Liver (tissue), 8 donors: ENCODE measurements at regions not wholly inside any gene's neighbourhood (a gene's known extent, or its start where the extent isn't known, plus 50 kb on each side); places are given as distances from the start of the nearest gene placed in this dataset.

Experiments used
- DNase-seq: peaks from one replicate; pipeline ENCODE4 v3.0.0-alpha.2; 2017; ENCODE audit warnings: low spot score
- H3K27ac ChIP-seq, 2 donors: one replicate each; pipeline ENCODE4 v1.7.0; 2013; ENCODE audit warnings: inconsistent platforms in 2 of 2, low read length in 2 of 2, control low read depth in 1 of 2, low read depth in 1 of 2, mild to moderate bottlenecking in 1 of 2
- H3K27me3 ChIP-seq, 4 donors: one replicate each; pipeline versions ENCODE4 v1.6.1 to v1.7.0; 2013; ENCODE audit warnings: low read length in 3 of 4, inconsistent platforms in 1 of 4, mild to moderate bottlenecking in 1 of 4, moderate library complexity in 1 of 4; ENCODE audit not compliant: control insufficient read depth in 4 of 4, insufficient read depth in 4 of 4
- H3K36me3 ChIP-seq, 4 donors: one replicate each; pipeline versions ENCODE4 v1.6.1 to v1.7.0; 2013; ENCODE audit warnings: low read length in 3 of 4, mild to moderate bottlenecking in 3 of 4, low read depth in 1 of 4, moderate library complexity in 1 of 4; ENCODE audit not compliant: control insufficient read depth in 4 of 4, insufficient read depth in 3 of 4
- H3K4me1 ChIP-seq, 4 donors: one replicate each; pipeline versions ENCODE4 v1.6.1 to v1.7.0; 2013; ENCODE audit warnings: low read length in 3 of 4, mild to moderate bottlenecking in 3 of 4, moderate library complexity in 1 of 4; ENCODE audit not compliant: control insufficient read depth in 4 of 4, insufficient read depth in 4 of 4
- H3K4me3 ChIP-seq, 3 donors: one replicate each; pipeline versions ENCODE4 v1.6.1 to v1.7.0; 2013; ENCODE audit warnings: low read length in 3 of 3, control low read depth in 1 of 3, low read depth in 1 of 3, mild to moderate bottlenecking in 1 of 3
- H3K9ac ChIP-seq, 2 donors: one replicate each; pipeline ENCODE4 v1.7.0; 2013; ENCODE audit warnings: low read length in 2 of 2, mild to moderate bottlenecking in 2 of 2, moderate library complexity in 2 of 2, control low read depth in 1 of 2, low read depth in 1 of 2
- H3K9me3 ChIP-seq, 4 donors: one replicate each; pipeline versions ENCODE4 v1.6.1 to v1.7.0; 2013; ENCODE audit warnings: low read length in 3 of 4; ENCODE audit not compliant: control insufficient read depth in 4 of 4
- ATF3 ChIP-seq: IDR thresholded peaks from 2 replicates; pipeline ENCODE4 v1.6.1; 2016; ENCODE audit warnings: antibody characterized with exemption
- CTCF ChIP-seq: fragments of 150-350 bp; IDR thresholded peaks from 2 replicates; pipeline ENCODE4 v1.5.1; 2017; ENCODE audit warnings: improper control_type of control experiment, low read depth, low read length; ENCODE audit not compliant: missing input control
- EGR1 ChIP-seq, 2 donors: IDR thresholded peaks; 2 replicates each; pipeline ENCODE4 v1.6.1; 2016 to 2018; ENCODE audit warnings: antibody characterized with exemption in 2 of 2, low read depth in 2 of 2
- FOXA1 ChIP-seq: IDR thresholded peaks from 2 replicates; pipeline ENCODE4 v1.6.1; 2016; ENCODE audit warnings: antibody characterized with exemption
- FOXA2 ChIP-seq: IDR thresholded peaks from 2 replicates; pipeline ENCODE4 v1.6.1; 2016; ENCODE audit warnings: antibody characterized with exemption
- GABPA ChIP-seq, 2 donors: IDR thresholded peaks in 1 of 2; conservative IDR thresholded peaks in 1 of 2; 2 replicates each; pipeline ENCODE4 v1.6.1; 2016; ENCODE audit warnings: antibody characterized with exemption in 2 of 2, mild to moderate bottlenecking in 1 of 2, moderate library complexity in 1 of 2
- HNF4A ChIP-seq, 2 donors: conservative IDR thresholded peaks; 2 replicates each; pipeline ENCODE4 v1.6.1; 2016; ENCODE audit warnings: antibody characterized with exemption in 2 of 2, mild to moderate bottlenecking in 2 of 2
- JUND ChIP-seq, 2 donors: IDR thresholded peaks; 2 replicates each; pipeline ENCODE4 v1.6.1; 2016; ENCODE audit warnings: antibody characterized with exemption in 2 of 2
- MAX ChIP-seq: IDR thresholded peaks from 2 replicates; pipeline ENCODE4 v1.6.1; 2016; ENCODE audit warnings: antibody characterized with exemption
- NR2F2 ChIP-seq: IDR thresholded peaks from 2 replicates; pipeline ENCODE4 v1.6.1; 2016; ENCODE audit warnings: antibody characterized with exemption
- RAD21 ChIP-seq, 2 donors: IDR thresholded peaks; 2 replicates each; pipeline ENCODE4 v1.6.1; 2016; ENCODE audit warnings: antibody characterized with exemption in 2 of 2, mild to moderate bottlenecking in 2 of 2
- REST ChIP-seq: IDR thresholded peaks from 2 replicates; pipeline ENCODE4 v1.6.1; 2016; ENCODE audit warnings: antibody characterized with exemption, mild to moderate bottlenecking
- RXRA ChIP-seq, 2 donors: IDR thresholded peaks; 2 replicates each; pipeline ENCODE4 v1.6.1; 2017 to 2018; ENCODE audit warnings: antibody characterized with exemption in 2 of 2, mild to moderate bottlenecking in 1 of 2
- SP1 ChIP-seq: IDR thresholded peaks from 2 replicates; pipeline ENCODE4 v1.6.1; 2018; ENCODE audit warnings: antibody characterized with exemption, mild to moderate bottlenecking
- YY1 ChIP-seq: IDR thresholded peaks from 2 replicates; pipeline ENCODE4 v1.6.1; 2016; ENCODE audit warnings: antibody characterized with exemption, mild to moderate bottlenecking
- ZBTB33 ChIP-seq: IDR thresholded peaks from 2 replicates; pipeline ENCODE4 v1.6.1; 2016; ENCODE audit warnings: antibody characterized with exemption
- WGBS: extraction: QIAGEN DNeasy Blood & Tissue Kit; methylation state at CpG from one replicate; pipeline ENCODE4 v1.1.7; 2013; 5-methylcytosine and 5-hydroxymethylcytosine counted together
- donor health status: healthy.
- donor health status: healthy.
- donor health status: healthy.
- donor health status: healthy.
- donor health status: healthy.

GRCh38 chr22:46055181-46055875 lies 78.4 kb upstream of the WNT7B start:
- Histone ChIP-seq H3K9me3 (no peaks in the 10 kb centered on the region), H3K27ac (peak overlapping the region; percentile 54 to 61), H3K4me1 (peaks cover 12 to 57% (median 48%) of the 10 kb centered on the region in 4 donors), H3K9ac (peak overlapping the region in 1 of 2 donors; percentile 42), H3K36me3 (no peaks in the 10 kb centered on the region), H3K27me3 (no peaks in the 10 kb centered on the region), H3K4me3 (no peak overlapping the region)
- WGBS = 50% methylated on average over 17 of the region's 17 CpGs
- TF ChIP-seq NR2F2 = peak; percentile 82
- peak; percentile 7 to 14 for TF ChIP-seq HNF4A (conservative IDR thresholded peaks at IDR 0.05)
- no peak for TF ChIP-seq RAD21 (IDR thresholded peaks at IDR 0.05)
- TF ChIP-seq RXRA (IDR thresholded peaks at IDR 0.05) = peak in 1 of 2 donors; percentile 27
- no peak for DNase-seq

GRCh38 chr22:46055911-46056545 lies 79.1 kb upstream of the WNT7B start:
- no peaks in the 10 kb centered on the region for H3K27me3 ChIP-seq
- H3K4me3 ChIP-seq = no peak overlapping the region
- 88% methylated on average over 19 of the region's 19 CpGs for WGBS
- DNase-seq = no peak
- H3K36me3 ChIP-seq = no peaks in the 10 kb centered on the region
- TF ChIP-seq NR2F2 (no peak), REST (no peak), YY1 (no peak), FOXA1 (no peak), ZBTB33 (no peak), CTCF (no peak), EGR1 (IDR thresholded peaks at IDR 0.05; ENCODE audit: low read depth in 2 of 2) (no peak), ATF3 (no peak), HNF4A (conservative IDR thresholded peaks at IDR 0.05) (no peak), SP1 (no peak), JUND (IDR thresholded peaks at IDR 0.05) (no peak), RXRA (IDR thresholded peaks at IDR 0.05) (no peak), FOXA2 (no peak), GABPA (IDR thresholded peaks at IDR 0.05 in 1 of 2, conservative IDR thresholded peaks at IDR 0.05 in 1 of 2) (no peak), MAX (no peak)
- peaks cover 12 to 59% (median 47%) of the 10 kb centered on the region in 4 donors for H3K4me1 ChIP-seq
- H3K9ac ChIP-seq = no peak overlapping the region
- no peaks in the 10 kb centered on the region for H3K9me3 ChIP-seq
- peak overlapping the region; percentile 23 to 46 for H3K27ac ChIP-seq
